SK-N-DZ (cell line): ENCODE measurements at regions not wholly inside any gene's neighbourhood (a gene's known extent, or its start where the extent isn't known, plus 50 kb on each side); places are given as distances from the start of the nearest gene placed in this dataset.
"Not testable (repeated sequence)": the region's sequence is repeated elsewhere in the genome, so short reads cannot be mapped to it uniquely, and the experiment has no call there.

Experiments
- DNase-seq: peaks from one replicate; pipeline ENCODE4 v3.0.0-alpha.2; 2015; ENCODE audit warnings: low spot score

DNA sequence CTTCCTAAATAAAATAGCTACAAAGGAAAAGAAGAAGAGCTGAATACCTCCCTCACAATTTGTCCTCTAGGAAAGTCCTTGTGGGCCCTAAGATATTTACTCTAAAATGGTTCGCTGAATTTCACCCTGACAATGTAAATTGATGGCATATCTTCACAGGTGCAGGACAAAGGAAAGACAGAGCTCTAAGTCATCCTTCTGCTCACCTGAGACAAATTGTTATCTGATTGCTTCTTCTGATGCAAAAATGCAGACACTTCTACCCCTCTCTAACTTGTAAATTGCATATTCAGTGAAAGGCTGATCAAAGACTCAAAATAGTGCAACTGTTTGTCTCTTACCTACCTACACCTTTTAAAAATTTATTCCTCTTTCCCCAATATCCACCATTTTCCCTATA is 747.2 kb upstream of the PRR20A start:
- DNase-seq, result no peak

DNA sequence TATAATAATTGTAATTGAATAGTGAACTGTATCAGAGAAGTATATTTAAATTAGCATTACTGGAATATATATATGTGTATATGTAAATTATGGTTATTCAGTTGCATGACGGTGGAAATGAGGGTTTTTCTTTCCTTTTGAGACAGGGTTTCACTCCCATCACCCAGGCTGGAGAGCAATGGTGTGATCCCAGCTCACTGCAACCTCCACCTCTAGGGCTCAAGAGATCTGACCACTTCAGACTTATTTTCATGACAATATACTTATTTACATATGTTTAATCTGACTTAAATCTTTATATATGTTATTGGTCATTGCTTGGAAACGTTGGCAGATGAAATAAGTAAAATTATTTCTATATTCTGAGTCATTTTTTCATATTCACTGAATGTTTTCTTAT is 744.4 kb upstream of the PRR20A start:
- DNase-seq, result no peak

DNA sequence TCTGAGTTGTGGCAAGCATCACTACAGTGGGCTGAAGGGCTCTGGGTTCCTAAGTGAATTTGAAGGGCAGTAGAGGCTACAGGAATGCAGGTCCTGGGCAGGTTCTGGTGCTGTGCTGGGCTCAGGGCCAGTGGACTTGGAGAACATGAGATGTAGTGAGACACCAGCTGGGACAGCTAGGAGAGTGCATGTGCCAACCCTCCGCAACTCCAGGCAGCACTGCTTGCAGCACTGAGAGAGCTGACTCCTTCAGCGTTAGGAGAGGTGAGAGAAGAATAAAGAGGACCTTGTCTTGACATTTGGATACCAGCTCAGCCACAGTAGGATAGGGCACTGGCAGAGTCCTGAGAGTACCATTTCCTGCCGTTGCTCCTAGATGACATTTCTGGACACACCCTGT is 739.9 kb upstream of the PRR20A start:
- DNase-seq, result no peak

DNA sequence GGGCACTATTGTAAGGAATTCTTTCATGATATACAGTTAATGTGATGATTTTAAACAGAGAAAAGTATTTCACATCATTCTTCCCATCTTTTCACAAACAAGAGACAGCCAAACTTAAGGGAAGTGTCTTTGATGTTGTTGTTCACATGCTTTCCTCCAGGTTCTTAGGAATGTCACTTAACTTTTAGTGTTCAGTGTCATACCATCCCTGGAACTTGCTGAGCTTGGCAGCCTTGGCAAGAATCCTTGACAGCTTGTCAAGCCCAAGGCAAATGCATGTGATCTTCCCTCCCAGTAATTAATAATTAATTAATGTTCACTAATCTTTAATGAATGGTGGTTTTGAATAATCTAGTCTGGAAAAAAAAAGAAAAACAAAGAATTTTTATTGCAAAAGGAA is 727.9 kb upstream of the PRR20A start:
- DNase-seq, result no peak

DNA sequence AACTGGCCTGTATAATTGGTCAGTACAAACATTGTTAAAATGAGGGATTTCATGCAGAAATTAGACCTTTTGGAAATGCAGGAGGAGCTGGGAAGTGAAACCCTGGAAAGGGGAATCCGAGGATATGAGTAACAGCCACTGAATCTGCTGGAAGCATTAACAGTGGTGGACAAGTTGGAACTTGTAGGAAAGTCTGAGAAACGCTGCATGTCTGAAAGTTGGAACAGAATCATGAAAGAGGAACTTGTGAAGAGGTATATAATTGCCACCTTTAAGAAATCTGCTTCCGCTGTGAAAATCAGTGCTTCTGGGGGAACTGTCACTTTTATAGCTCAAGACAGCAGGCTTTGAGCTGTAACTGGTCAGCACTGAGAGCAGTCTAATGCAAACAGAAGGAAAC is 716.5 kb upstream of the PRR20A start:
- DNase-seq, result no peak

DNA sequence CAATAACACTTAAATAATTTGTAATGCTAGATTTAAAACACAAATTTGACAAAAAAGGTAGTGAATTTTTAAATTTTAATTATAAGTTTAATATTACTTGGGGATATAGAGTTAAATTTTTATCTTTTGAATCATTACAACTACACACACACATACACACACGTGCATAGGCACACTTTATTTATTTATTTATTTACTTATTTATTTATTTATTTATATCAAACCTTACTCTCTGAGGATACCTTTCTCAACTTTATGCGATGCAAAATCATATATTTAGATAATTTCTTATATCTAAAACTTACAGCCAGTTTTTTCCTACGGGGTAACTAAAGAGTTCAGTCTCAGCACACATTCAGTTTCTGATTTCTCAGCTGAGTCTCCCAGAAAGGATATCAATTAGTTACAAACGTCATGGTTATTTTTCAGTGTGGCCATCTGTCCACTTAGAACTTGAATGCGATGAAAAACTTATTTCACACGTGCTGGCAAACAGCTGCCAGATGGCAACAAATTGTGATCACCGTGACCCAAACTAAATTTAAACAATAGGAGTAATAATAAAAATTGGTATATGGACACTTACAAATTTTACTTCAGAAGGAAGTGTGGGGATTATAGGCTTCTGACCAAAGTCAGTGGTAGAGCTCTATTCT is 683.1 kb upstream of the PRR20A start:
- no peak for DNase-seq

DNA sequence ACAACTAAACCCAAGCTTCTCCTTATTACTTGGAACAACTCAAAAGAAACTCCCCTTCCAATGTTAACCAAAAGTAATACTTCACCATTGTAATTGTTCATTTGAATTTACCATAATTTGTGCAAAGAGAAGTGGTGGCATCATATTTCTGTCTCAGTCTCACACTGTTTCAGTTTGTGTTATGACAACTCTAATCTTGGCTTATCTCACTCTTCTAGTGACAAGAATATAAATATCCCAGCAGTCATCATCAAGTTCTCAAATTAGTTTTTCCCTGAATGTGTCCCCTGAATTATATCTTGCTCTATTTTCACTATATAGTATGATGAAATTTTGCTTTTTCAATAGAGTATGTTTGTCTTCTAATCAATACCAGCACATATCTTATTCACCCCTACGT is 681.4 kb upstream of the PRR20A start:
- no peak for DNase-seq

DNA sequence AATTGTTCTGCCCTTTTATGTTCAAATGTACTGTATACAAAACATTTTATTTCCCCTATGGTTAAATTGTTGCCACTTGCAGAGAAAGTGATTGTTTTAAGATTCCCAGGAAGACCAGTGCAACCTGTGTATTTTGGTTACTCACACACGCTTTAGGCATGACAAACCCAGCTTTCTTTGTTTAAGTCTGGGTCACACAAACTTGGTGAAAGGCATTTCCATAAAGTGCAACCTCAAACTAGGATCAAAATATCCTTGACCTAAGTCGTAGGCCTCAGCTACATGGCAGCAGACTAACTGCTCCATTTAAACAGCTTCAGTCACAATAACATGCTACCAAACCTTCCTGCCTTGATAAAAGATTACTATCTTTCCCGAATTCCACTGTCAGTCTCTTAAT is 639.0 kb upstream of the PRR20A start:
- DNase-seq, result no peak

DNA sequence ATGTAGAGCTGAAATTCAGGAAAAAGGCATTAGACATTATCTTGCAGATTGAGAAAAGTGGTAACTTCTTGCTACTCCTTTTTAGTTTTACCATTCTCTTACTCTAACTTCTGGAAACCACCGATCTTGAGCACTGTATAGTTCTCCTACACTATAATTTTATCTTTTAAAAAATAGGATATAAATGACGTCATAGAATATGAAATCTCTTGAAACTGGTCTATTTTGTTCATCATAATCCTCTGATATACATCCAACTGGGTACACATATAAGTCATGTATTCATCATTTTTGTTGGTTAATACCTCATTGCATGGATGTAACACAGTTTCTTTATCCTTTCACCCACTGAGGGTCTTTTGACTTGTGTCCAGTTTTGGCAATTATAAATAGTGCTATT is 629.9 kb upstream of the PRR20A start:
- no peak for DNase-seq

DNA sequence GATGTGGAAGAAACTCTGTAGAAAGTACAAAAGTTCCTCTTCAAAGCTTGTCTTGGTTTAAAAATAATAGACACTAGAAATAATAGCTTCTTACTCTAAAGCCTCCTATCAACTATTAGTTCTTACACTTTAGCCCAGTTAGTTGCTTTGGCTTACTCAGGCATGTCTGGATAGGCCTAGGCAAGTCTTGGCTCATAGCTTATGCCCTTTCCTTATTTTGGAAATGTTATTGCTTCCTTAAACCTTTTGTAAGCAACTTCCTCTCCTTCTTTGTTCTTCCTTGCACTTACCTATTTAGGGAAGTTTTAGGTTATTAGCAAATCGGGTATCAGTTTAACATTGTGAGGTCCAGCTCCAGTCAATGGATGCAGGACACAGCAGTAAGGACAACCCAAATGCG is 628.4 kb upstream of the PRR20A start:
- DNase-seq, result not testable (repeated sequence)

DNA sequence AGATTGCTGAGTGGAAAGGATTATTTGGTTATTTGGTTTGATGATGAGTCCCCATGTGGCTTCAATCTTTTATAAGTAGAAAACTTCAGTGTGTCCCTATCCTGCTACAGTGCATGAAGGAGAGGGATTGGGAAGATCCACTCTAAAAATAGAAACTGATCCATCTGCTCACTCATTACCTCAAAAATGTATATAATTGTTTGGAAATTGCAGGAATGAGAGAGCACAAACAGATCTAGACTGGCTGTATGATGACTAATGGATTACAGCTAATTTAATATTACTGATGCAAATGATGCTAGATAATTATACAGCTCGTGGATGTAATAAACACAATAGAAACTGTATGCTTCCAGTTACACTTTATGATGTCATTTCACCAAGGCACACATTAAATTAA is 625.3 kb upstream of the PRR20A start:
- DNase-seq, result no peak

DNA sequence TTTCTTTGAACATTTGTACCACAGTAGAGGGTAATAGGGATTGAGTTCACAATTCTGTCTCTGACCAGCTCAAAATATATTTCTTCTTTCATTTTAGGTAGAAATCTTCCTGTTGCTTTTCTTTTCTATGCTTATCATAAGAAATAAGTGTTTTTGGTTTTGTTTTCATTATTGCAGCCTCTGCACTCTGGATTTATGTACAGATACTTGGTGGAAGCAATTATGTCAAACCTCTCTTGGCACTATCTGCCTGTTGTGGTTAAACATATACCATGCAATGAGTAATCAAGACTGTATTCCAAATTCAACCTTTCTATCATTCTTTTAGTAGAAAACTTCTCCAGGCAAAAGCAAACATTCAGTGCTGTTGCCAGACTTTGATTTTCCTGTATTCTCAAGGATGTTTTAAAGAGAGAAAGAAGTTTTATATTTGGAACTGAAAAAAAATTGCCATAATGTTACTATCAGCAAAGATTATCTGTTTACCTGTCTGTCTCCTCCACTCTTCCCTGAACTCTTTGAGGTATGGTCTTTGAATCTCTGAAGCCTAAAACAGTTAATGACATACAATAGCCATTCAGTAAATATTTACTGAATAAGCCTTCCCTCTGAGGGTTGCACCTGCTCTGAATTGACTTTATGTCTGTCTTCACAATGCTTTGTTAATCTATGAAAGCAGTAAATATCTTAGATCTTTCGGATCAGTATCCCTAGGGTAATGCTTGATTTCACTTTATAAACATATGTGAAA is 612.5 kb upstream of the PRR20A start:
- DNase-seq, result no peak

DNA sequence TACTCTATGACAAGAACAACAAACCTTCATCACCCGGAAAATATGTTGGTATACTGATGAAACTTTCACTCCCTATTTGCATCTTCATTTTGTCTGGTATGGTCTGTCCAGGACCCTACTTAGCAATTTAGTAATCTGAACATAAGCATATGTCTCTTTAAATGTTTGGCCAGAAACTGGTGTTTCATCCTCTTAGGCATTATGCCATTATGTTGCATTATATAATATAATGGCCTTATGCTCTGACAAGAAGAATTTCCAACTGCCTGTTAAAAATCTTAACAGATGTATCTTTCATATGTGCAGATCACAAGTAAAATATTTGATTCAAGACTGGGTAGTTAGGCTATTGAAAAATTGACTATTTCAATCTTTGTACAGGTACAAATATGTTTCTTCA is 610.6 kb upstream of the PRR20A start:
- DNase-seq, result no peak

DNA sequence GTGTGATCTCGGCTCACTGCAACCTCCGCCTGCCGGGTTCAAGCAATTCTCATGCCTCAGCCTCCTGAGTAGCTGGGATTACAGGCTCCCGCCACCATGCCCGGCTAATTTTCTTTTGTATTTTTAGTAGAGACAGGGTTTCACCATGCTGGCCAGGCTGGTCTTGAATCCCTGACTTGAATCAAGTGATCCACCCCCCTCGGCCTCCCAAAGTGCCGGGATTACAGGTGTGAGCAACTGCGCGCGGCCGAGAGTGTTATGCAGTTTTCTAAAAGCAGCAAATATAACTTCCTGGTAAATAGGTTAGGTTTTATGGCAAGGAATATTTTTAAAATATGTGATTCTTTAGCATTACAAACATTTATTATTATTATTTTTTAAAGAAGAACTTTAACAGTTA is 592.8 kb upstream of the PRR20A start:
- not testable (repeated sequence) for DNase-seq

DNA sequence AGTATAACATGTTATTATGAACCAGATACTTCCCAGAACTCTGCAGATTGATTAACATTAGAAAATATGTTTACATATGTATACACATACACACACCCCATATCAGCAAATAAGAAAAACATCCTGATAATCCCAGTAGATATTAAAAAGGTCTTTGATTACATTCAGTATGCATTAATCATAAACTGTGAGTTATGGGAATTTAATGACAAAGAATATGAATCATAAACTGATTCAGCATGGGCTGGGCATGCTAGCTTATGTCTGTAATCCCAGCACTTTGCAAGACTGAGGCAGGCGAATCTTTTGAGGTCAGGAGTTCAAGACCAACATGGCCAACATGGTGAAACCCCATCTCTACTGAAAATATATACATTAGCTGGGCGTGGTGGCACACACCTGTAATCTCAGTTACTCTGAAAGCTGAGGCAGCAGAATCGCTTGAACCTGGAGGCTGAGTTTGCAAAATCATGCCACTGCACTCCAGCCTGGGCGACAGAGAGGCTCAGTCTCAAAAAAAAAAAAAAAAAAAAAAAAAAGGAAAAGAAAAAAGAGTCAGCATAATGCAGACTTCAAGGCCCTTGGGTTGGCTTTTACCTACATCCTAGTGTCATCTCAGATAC is 581.9 kb upstream of the PRR20A start:
- no peak for DNase-seq

DNA sequence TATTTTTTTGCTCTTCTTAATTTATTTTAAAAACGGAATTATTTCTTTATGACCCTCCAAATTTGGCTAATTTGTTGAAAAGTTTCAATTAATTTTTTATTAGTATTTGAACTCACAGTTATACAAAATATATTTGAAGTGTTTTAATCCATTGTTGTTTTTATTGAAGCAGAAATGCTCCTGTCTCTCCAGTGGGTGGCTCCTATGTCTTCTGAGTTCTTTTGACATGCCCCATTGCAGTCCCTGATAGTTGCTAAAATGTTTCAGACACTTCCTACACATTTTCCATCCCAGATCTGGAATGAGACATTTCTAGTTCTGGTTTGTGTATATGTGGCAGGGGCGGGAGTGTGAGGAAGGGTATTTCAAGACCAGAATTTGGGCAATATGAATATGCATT is 579.4 kb upstream of the PRR20A start:
- peak; percentile 1 for DNase-seq

DNA sequence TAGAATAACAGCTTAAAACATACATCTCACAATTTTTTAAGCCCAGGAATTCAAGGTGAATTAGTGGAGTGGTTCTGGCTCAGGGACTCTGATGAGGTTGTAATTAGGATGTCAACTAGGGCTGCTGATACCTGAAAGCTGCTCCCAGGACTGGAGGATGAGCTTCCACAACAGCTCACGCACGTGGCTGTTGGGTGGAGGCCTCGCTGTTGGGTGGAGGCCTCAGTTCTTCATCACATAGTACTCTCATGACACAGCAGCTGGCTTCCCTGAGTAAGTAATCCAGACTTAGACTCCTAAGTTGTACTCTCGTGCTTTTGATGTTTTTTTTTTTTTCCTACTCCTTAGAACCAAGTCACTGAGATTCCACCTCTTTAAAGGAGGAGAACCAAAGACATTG is 577.1 kb upstream of the PRR20A start:
- no peak for DNase-seq

DNA sequence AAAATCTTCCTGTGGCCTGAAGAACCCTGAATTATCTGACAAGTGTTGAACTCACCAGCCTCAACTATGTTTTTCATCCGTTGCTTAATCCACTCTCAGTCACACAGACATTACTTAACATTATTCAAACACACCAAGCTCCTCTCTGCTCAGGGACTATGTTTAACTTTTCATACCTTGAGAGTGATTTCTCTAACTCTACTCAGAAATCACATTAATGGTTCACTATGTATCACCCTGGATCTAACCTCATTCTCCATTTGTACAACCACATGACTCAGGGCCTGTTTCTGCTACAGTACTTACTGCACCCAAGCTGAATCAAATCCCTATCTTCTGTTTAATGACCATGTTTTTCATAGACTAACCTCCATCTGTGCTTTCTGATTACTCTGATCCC is 553.7 kb upstream of the PRR20A start:
- DNase-seq, result no peak

DNA sequence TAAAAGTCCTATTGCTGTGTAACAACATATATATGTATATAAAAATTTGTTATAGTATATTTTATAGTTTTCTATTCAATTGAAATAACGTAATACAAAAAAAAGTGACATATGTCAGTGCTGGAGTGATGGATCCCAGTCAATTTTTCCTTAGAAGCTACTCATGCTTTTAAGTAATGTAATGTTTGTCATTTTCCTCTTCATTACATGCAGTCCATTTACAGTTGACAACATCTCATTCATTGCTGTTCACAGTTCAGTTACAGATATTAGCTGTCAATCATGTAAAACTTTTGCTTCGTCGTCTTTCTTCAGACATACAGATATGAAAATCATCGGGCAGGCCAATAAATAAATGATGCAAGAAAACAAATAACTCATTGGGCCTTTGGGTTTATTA is 525.1 kb upstream of the PRR20A start:
- no peak for DNase-seq

DNA sequence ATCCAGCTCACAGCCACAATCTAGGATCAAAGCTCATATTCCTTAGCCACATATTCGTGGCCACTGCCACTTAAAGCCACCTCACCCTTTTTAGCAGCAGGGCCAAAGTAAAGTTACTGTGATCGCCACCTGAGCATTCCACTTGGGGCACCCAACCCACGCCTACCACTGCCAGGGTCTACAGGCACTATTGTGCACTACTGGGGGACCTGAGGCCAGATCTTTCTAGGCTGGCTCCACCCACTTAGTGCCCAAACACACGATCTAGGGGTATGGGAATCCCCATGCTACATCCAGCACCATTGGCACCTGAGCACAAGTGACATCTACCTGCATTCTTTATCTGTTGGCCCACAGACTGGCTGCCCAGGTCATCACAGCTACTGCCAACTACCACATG is 517.9 kb upstream of the PRR20A start:
- DNase-seq, result no peak

DNA sequence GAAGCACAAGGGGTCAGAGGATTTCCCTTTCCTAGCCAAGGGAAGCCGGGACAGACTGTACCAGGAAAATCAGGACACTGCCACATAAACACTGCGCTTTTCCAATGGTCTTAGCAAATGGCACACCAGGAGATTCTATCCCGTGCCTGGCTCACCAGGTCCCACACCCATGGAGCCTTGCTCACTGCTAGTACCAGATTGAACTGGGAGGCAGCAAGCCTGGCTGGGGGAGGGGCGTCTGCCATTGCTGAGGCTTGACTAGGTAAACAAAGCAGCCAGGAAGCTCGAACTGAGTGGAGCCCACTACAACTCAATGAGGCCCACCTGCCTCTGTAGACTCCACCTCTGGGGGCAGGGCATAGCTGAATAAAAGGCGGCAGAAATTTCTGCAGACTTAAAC is 511.8 kb upstream of the PRR20A start:
- not testable (repeated sequence) for DNase-seq

DNA sequence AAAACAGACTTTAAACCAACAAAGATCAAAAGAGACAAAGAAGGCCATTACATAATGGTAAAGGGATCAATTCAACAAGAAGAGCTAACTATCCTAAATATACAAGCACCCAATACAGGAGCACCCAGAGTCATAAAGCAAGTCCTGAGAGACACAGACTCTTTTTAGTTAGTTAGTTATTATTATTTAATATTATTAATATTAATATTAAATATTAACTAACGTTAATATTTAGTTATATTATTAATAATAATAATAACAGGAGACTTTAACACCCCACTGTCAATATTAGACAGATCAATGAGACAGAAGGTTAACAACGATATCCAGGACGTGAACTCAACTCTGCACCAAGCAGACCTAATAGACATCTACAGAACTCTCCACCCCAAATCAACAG is 509.7 kb upstream of the PRR20A start:
- DNase-seq, result not testable (repeated sequence)

DNA sequence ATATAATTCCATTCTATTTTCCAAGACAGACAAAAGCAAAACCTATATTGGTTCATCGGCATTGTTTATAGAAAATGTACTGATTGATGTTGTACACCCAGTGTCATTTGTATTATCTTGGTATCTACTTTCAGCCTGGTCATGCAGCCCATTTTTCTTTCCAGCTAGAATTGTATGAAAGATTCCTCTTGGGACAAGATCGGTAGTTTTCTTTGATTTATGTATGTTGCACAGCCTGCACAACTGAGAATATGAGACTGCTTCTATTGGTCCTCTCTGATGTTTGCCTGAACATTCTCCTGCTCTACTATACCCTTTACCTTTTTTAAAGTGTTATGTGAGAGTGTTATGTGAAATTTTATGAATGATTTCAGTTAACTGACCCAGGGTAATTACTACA is 487.7 kb upstream of the PRR20A start:
- DNase-seq, result no peak
